HFF-Myc (cell line): ENCODE measurements at regions not wholly inside any gene's neighbourhood (a gene's known extent, or its start where the extent isn't known, plus 50 kb on each side); places are given as distances from the start of the nearest gene placed in this dataset.

Source experiments
- DNase-seq: peaks from one replicate; pipeline ENCODE4 v3.0.0-alpha.2; 2011; ENCODE audit warnings: low read depth; ENCODE audit errors: extremely low read depth
- H3K4me3 ChIP-seq: replicated peaks from 2 replicates; pipeline ENCODE4 v1.5.1; 2011; ENCODE audit warnings: low read depth, mild to moderate bottlenecking, control low read depth, low read length
- TF ChIP-seq, protein P1 (sequence below): IDR thresholded peaks from 2 replicates; pipeline ENCODE4 v1.5.1; 2012; ENCODE audit warnings: mild to moderate bottlenecking, low read depth, low read length, control low read depth; ENCODE audit errors: missing control alignments

DNA sequence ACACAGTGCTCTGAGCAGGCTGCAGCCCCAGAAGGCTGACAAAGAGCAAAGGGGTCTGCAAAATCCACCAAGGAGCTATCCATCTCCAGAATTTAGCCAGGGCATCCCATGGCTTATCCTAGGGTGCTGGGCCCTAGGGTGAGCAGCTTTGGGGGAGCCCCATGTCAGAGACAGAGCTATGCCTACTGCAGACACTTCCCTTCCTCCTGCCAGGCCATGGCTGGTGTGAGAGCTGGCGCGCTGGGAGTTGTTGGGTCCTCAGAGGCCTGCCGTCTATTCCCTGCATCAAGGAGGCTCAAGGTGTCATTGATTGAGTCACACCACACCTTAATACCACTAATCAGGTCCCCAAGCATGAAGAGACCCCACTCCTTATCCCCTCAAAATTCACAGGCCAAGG, 85.3 kb upstream of the TP53I11 start:
- no peak for DNase-seq
- TF ChIP-seq, protein P1, sequence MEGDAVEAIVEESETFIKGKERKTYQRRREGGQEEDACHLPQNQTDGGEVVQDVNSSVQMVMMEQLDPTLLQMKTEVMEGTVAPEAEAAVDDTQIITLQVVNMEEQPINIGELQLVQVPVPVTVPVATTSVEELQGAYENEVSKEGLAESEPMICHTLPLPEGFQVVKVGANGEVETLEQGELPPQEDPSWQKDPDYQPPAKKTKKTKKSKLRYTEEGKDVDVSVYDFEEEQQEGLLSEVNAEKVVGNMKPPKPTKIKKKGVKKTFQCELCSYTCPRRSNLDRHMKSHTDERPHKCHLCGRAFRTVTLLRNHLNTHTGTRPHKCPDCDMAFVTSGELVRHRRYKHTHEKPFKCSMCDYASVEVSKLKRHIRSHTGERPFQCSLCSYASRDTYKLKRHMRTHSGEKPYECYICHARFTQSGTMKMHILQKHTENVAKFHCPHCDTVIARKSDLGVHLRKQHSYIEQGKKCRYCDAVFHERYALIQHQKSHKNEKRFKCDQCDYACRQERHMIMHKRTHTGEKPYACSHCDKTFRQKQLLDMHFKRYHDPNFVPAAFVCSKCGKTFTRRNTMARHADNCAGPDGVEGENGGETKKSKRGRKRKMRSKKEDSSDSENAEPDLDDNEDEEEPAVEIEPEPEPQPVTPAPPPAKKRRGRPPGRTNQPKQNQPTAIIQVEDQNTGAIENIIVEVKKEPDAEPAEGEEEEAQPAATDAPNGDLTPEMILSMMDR = no peak
- no peak overlapping the region for H3K4me3 ChIP-seq

DNA sequence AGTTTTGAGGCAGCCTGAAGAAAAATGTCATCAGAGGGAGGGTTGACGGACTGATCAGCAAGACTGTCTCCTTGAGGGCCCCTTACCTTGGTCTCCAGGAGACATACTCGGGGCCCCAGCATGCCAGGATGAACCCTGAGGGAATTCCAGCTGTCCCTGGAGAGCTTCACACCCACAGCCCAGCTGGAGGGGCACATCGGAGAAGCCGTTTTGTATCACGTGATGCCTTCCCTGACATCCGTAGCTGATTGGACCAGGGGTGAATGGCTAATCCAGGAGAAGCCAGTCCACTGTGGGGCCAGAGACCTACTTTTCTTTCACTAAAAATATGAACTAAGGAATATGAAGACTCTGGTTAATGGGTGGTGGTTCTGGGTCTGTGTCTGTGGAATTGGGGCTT, 86.0 kb upstream of the TP53I11 start:
- TF ChIP-seq, protein P1 = no peak
- no peak for DNase-seq
- H3K4me3 ChIP-seq = no peak overlapping the region

DNA sequence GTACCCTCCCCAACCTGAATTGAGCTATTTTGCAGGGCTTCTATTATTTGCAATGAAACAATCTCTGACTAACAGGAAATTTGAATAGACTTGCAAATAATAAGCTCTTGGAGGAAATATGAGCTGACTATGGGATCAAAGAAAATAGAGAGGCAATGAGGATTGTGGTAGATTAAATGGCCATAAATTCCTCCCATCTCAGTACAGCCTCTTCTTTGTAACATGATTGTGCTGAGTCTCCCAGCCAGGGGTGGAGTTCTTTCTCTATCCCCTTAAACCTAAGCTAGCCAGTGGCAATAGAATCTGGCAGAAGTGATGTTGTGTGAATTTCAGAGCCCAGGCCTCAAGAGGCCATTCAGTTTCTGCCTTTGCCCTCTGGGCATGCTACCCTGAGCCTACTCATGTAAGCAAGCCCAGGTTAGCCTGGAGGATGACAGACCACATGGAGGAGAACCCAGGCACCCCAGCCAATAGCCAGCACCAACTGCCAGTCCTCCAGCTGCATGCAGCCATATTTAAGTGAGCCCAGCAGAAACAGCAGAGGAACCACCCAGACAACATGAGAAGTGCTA, 86.8 kb upstream of the TP53I11 start:
- no peak for DNase-seq
- no peak overlapping the region for H3K4me3 ChIP-seq
- TF ChIP-seq, protein P1 = no peak

DNA sequence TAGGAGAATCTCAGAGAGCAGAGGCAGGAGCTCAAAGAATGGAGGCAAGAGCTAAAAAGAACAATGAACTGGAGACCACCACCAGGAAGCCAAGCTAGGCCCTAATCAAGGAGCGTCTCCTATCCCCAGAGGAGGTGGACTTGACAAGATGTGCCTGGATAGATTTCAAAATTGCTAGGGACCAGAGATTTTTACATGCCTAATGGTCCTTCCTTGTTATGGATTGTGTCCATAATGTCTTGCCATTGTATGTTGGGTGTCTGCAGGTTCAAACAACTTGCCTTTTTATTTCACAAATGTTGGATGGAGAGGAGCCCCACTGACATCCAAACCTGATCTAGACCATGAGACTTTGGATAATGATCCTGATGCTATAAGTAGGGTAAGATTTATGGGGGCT, 88.2 kb upstream of the TP53I11 start:
- DNase-seq = no peak

DNA sequence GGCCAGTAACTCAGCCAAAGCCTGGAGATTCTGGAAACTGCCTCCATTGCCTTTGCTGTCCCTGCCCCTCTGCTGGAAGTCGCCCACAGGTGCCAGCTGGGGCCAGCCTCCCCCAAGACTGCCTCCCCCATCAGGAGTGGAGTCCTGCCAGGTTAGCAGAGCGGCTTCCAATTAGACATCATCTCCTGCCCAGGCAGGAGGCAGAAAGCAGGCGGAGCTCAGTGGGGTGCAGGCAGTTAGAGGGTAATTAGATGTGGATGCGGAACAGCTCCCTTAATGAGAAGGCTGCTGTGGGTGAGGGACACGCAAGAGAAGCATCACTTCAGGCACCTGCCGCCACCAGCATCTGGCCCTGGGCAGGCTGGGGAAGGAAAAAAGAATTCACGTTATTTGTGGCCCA, 90.9 kb upstream of the TP53I11 start:
- DNase-seq = no peak
- no peak overlapping the region for H3K4me3 ChIP-seq
- TF ChIP-seq, protein P1 = no peak

More for the DNA sequence above, 88.2 kb upstream of the TP53I11 start:
- TF ChIP-seq, protein P1 = no peak
- H3K4me3 ChIP-seq = no peak overlapping the region

DNA sequence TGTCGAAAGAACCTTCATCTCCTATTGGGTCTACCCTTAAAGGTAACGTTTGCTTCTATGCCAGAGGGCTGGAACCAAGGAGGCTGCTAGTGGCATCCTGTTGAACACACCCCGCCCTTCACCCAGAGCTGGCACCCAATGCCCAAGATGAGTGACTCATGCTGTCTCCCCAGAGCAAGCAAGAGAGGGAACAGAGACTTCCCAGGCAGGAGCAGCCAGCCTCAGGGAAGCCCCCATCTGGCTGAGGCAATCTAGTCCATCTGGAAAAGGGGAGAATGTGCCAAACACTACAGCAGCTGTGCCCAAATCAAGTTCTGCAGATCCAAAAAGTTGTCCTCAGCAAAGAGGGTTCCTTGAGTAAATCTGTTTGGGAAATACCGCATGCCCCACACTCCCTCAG, 91.9 kb upstream of the TP53I11 start:
- TF ChIP-seq, protein P1 = no peak
- no peak for DNase-seq
- no peak overlapping the region for H3K4me3 ChIP-seq
